GM12892 (cell line): ENCODE measurements at regions not wholly inside any gene's neighbourhood (a gene's known extent, or its start where the extent isn't known, plus 50 kb on each side); places are given as distances from the start of the nearest gene placed in this dataset.

Experiments
- POLR2A ChIP-seq: IDR thresholded peaks from 2 replicates; pipeline ENCODE4 v1.6.1; 2011; ENCODE audit warnings: low read depth, low read length, control low read depth
- POLR2AphosphoS5 ChIP-seq: IDR thresholded peaks from 2 replicates; pipeline ENCODE4 v1.6.1; 2011; ENCODE audit warnings: low read depth, low read length, control low read depth

- TF ChIP-seq POLR2AphosphoS5 (no peak), POLR2A (no peak)
Observed at GRCh38 chr15:96089405-96090058, 241.0 kb upstream of the NR2F2 start.
